Upper lobe of left lung (tissue), 6 donors: ENCODE measurements at regions not wholly inside any gene's neighbourhood (a gene's known extent, or its start where the extent isn't known, plus 50 kb on each side); places are given as distances from the start of the nearest gene placed in this dataset.
"Not testable (repeated sequence)": the region's sequence is repeated elsewhere in the genome, so short reads cannot be mapped to it uniquely, and the experiment has no call there.

Experiments
- ATAC-seq, 2 donors: fragments of 200-7000 bp; cut with Tn5 transposase; one replicate each; pipeline ENCODE4 v1.9.1; 2022; ENCODE audit warnings: mild to moderate bottlenecking in 2 of 2, moderate library complexity in 2 of 2; ENCODE audit not compliant: low FRiP score in 2 of 2
- DNase-seq, 2 donors: peaks; one replicate each; pipeline ENCODE4 v3.0.0-alpha.2; 2019 to 2020
- H3K27ac ChIP-seq, 4 donors: fragments of 200-600 bp; sonication (generic); one replicate each; pipeline ENCODE4 v1.5.1; 2016 to 2019
- H3K27me3 ChIP-seq, 4 donors: fragments of 200-600 bp; sonication (generic); one replicate each; pipeline ENCODE4 v1.5.1; 2017 to 2019
- H3K36me3 ChIP-seq, 4 donors: fragments of 200-600 bp; sonication (generic); one replicate each; pipeline ENCODE4 v1.5.1; 2016 to 2019
- H3K4me1 ChIP-seq, 4 donors: fragments of 200-600 bp; sonication (generic); one replicate each; pipeline ENCODE4 v1.5.1; 2018 to 2019
- H3K4me3 ChIP-seq, 4 donors: fragments of 200-600 bp; sonication (generic); one replicate each; pipeline ENCODE4 v1.5.1; 2017 to 2019; ENCODE audit warnings: mild to moderate bottlenecking in 2 of 4, moderate library complexity in 1 of 4
- H3K9me3 ChIP-seq, 4 donors: fragments of 200-600 bp; sonication (generic); one replicate each; pipeline ENCODE4 v1.5.1; 2018 to 2019
- EP300 ChIP-seq, 4 donors: sonication (generic); formaldehyde crosslinking; IDR thresholded peaks; one replicate each; pipeline ENCODE4 v1.5.1; 2017; ENCODE audit warnings: antibody characterized with exemption in 4 of 4, control low read depth in 2 of 4
- POLR2A ChIP-seq, 4 donors: fragments of 450-650 bp; IDR thresholded peaks; one replicate each; pipeline ENCODE4 v1.5.1; 2016 to 2017; ENCODE audit warnings: antibody characterized with exemption in 4 of 4, mild to moderate bottlenecking in 2 of 4
- POLR2AphosphoS5 ChIP-seq, 2 donors: sonication (generic); formaldehyde crosslinking; IDR thresholded peaks; one replicate each; pipeline ENCODE4 v1.5.1; 2017; ENCODE audit warnings: antibody characterized with exemption in 2 of 2
- WGBS, 2 donors: methylation state at CpG; one replicate each; pipeline ENCODE4 v1.1.5; 2017 to 2018; 5-methylcytosine and 5-hydroxymethylcytosine counted together
- TF ChIP-seq, protein P1 (sequence below), 6 experiments: fragments of 450-650 bp in 4 of 6; fragments of 200-600 bp in 2 of 6; sonication (generic) in 2 of 6; IDR thresholded peaks; one replicate each; pipeline ENCODE4 v1.5.1; 2016 to 2019; ENCODE audit warnings: antibody characterized with exemption in 6 of 6
- donor health status: DM: no; HTN: no; CAD: no; lungs with moderate emphysema.
- donor health status: DM: no; HTN: yes; CAD: no; lungs with severe emphysema.

- TF ChIP-seq EP300 (IDR thresholded peaks at IDR 0.05): no peak
- TF ChIP-seq, protein P1, sequence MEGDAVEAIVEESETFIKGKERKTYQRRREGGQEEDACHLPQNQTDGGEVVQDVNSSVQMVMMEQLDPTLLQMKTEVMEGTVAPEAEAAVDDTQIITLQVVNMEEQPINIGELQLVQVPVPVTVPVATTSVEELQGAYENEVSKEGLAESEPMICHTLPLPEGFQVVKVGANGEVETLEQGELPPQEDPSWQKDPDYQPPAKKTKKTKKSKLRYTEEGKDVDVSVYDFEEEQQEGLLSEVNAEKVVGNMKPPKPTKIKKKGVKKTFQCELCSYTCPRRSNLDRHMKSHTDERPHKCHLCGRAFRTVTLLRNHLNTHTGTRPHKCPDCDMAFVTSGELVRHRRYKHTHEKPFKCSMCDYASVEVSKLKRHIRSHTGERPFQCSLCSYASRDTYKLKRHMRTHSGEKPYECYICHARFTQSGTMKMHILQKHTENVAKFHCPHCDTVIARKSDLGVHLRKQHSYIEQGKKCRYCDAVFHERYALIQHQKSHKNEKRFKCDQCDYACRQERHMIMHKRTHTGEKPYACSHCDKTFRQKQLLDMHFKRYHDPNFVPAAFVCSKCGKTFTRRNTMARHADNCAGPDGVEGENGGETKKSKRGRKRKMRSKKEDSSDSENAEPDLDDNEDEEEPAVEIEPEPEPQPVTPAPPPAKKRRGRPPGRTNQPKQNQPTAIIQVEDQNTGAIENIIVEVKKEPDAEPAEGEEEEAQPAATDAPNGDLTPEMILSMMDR (IDR thresholded peaks at IDR 0.05): no peak
- TF ChIP-seq POLR2A (IDR thresholded peaks at IDR 0.05): no peak
- TF ChIP-seq POLR2AphosphoS5 (IDR thresholded peaks at IDR 0.05): no peak
- Histone ChIP-seq H3K4me3 (no peak overlapping the region), H3K36me3 (no peaks in the 10 kb centered on the region), H3K27me3 (no peaks in the 10 kb centered on the region), H3K27ac (no peak overlapping the region), H3K9me3 (no peaks in the 10 kb centered on the region), H3K4me1 (no peaks in the 10 kb centered on the region)
- no peak for DNase-seq
- no peak for ATAC-seq
- 87 to 90% methylated on average over 4 of the region's 4 CpGs for WGBS, 2 donors
Measured at GRCh38 chr12:23262670-23263069, 637.7 kb downstream of the ETNK1 start.

GRCh38 chr12:23277831-23278230, 652.9 kb downstream of the ETNK1 start:
- H3K27ac ChIP-seq: no peak overlapping the region
- TF ChIP-seq POLR2AphosphoS5 (IDR thresholded peaks at IDR 0.05): no peak
- TF ChIP-seq, protein P1 (IDR thresholded peaks at IDR 0.05): no peak
- no peak for TF ChIP-seq POLR2A (IDR thresholded peaks at IDR 0.05)
- no peak for TF ChIP-seq EP300 (IDR thresholded peaks at IDR 0.05)
- DNase-seq (no peak), ATAC-seq (no peak)
- H3K27me3 ChIP-seq: no peaks in the 10 kb centered on the region
- no peak overlapping the region for H3K4me3 ChIP-seq
- no peaks in the 10 kb centered on the region for H3K36me3 ChIP-seq
- H3K4me1 ChIP-seq: no peaks in the 10 kb centered on the region
- 63 to 64% methylated on average over 1 of the region's 1 CpG for WGBS, 2 donors
- no peaks in the 10 kb centered on the region for H3K9me3 ChIP-seq

DNA sequence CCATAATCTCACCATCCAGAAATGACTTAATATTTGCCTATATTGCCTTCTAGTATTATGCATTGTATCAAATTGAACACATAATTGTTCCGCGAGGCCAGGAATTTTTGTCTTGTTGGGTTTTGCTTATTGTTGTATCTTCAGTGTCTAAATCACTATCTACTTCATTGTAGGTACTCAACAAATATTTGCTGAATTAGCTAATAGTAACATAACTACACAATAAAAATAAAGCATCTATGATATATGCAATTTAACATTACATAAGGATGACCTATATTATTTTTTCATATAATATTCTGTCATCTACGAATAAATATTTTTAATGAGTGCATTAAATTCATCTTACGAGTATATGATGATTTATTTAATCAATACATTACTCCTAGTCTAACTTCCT, 656.3 kb downstream of the ETNK1 start:
- ATAC-seq (no peak), DNase-seq (no peak)
- Histone ChIP-seq H3K4me3 (no peak overlapping the region), H3K27me3 (no peaks in the 10 kb centered on the region), H3K27ac (no peak overlapping the region), H3K36me3 (no peaks in the 10 kb centered on the region), H3K9me3 (peaks cover 0 to 5% (median 0%) of the 10 kb centered on the region in 4 donors), H3K4me1 (no peaks in the 10 kb centered on the region)
- TF ChIP-seq POLR2A (IDR thresholded peaks at IDR 0.05): no peak
- TF ChIP-seq, protein P1 (IDR thresholded peaks at IDR 0.05): no peak
- no peak for TF ChIP-seq POLR2AphosphoS5 (IDR thresholded peaks at IDR 0.05)
- no peak for TF ChIP-seq EP300 (IDR thresholded peaks at IDR 0.05)
- WGBS, 2 donors: 93 to 94% methylated on average over 4 of the region's 4 CpGs

- ATAC-seq: no peak
- H3K27ac ChIP-seq: no peak overlapping the region
- H3K4me3 ChIP-seq: no peak overlapping the region
- H3K4me1 ChIP-seq: no peaks in the 10 kb centered on the region
- H3K9me3 ChIP-seq: peaks cover 0 to 5% (median 0%) of the 10 kb centered on the region in 4 donors
- H3K27me3 ChIP-seq: no peaks in the 10 kb centered on the region
- DNase-seq: no peak
- TF ChIP-seq POLR2A (IDR thresholded peaks at IDR 0.05) (no peak), EP300 (IDR thresholded peaks at IDR 0.05) (no peak), POLR2AphosphoS5 (IDR thresholded peaks at IDR 0.05) (no peak)
- no peaks in the 10 kb centered on the region for H3K36me3 ChIP-seq
Measured at GRCh38 chr12:23282701-23283100, 657.7 kb downstream of the ETNK1 start.

DNA sequence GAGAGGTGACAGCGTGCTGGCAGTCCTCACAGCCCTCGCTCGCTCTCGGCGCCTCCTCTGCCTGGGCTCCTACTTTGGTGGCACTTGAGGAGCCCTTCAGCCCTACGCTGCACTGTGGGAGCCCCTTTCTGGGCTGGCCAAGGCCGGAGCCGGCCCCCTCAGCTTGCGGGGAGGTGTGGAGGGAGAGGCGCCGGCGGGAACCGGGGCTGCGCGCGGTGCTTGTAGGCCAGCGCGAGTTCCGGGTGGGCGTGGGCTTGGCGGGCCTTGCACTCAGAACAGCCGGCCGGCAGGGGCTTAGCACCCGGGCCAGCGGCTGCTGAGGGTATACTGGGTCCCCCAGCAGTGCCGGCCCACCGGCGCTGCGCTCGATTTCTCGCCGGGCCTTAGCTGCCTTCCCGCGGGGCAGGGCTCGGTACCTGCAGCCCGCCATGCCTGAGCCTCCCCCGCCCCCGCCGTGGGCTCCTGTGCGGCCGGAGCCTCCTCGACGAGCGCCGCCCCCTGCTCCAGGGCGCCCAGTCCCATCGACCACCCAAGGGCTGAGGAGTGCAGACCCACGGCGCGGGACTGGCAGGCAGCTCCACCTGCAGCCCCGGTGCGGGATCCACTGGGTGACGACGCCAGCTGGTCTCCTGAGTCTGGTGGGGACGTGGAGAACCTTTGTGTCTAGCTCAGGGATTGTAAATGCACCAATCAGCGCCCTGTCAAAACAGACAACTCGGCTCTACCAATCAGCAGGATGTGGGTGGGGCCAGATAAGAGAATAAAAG, 661.0 kb downstream of the ETNK1 start:
- peak in 1 of 2 donors; percentile 75 for DNase-seq
- H3K4me3 ChIP-seq: not testable (repeated sequence)

More for the DNA sequence above, 661.0 kb downstream of the ETNK1 start:
- not testable (repeated sequence) for ATAC-seq, H3K36me3 ChIP-seq, H3K4me1 ChIP-seq, H3K27ac ChIP-seq, H3K9me3 ChIP-seq, H3K27me3 ChIP-seq
- WGBS, 2 donors: 92 to 93% methylated on average over 24 to 57 of the region's 57 CpGs
